OCI-LY7 (cell line): ENCODE measurements at regions not wholly inside any gene's neighbourhood (a gene's known extent, or its start where the extent isn't known, plus 50 kb on each side); places are given as distances from the start of the nearest gene placed in this dataset.

Experiments
- BruUV-seq: library from RNA; stranded (reverse); fragments of 400-500 nt; replicated peaks from 2 replicates; lab custom pipeline; 2021; lab: Mats Ljungman, UMichigan
- CTCF ChIA-PET: fragments of 300-600 bp; sonication (Branson Sonifier 250); formaldehyde crosslinking; loops from one replicate; lab custom pipeline; 2022; ENCODE audit warnings: antibody characterized with exemption; ENCODE audit not compliant: unreplicated experiment; lab: Charles Lee
- POLR2A ChIA-PET: fragments of 300-600 bp; sonication (Branson Sonifier 250); formaldehyde crosslinking; loops from one replicate; lab custom pipeline; 2022; ENCODE audit warnings: antibody characterized with exemption; lab: Charles Lee
- DNase-seq: peaks from one replicate; pipeline ENCODE4 v3.0.0-alpha.2; 2015; ENCODE audit warnings: low spot score
- H2AFZ ChIP-seq: fragments of 200-600 bp; sonication (generic), shearing (Covaris generic); 2 replicates; pipeline ENCODE4 v1.6.1; 2014; ENCODE audit warnings: mild to moderate bottlenecking, antibody characterized with exemption, low read length, moderate library complexity
- H3K27ac ChIP-seq: fragments of 200-600 bp; sonication (generic); 2 replicates; pipeline ENCODE4 v1.5.1; 2014; ENCODE audit warnings: mixed run types, low read depth, mild to moderate bottlenecking, moderate library complexity, low read length, inconsistent platforms; ENCODE audit not compliant: poor library complexity, severe bottlenecking
- H3K36me3 ChIP-seq: fragments of 200-600 bp; sonication (generic); 2 replicates; pipeline ENCODE4 v1.6.1; 2014; ENCODE audit warnings: mild to moderate bottlenecking, antibody characterized with exemption, low read length, moderate library complexity, mixed read lengths; ENCODE audit not compliant: insufficient read depth
- H3K4me1 ChIP-seq: fragments of 200-600 bp; sonication (generic); 2 replicates; pipeline ENCODE4 v1.5.1; 2014; ENCODE audit warnings: mild to moderate bottlenecking, low read length; ENCODE audit not compliant: insufficient read depth, poor library complexity, severe bottlenecking
- H3K4me2 ChIP-seq: fragments of 200-600 bp; sonication (generic); 2 replicates; pipeline ENCODE4 v1.6.1; 2014; ENCODE audit warnings: mild to moderate bottlenecking, low read length
- H3K4me3 ChIP-seq: fragments of 200-600 bp; sonication (generic); 2 replicates; pipeline ENCODE4 v1.5.1; 2014; ENCODE audit warnings: mild to moderate bottlenecking, low read depth, low read length; ENCODE audit not compliant: poor library complexity, severe bottlenecking
- H3K79me2 ChIP-seq: fragments of 200-600 bp; sonication (generic); 2 replicates; pipeline ENCODE4 v1.6.1; 2016; ENCODE audit warnings: low read depth, mild to moderate bottlenecking, low read length, moderate library complexity, mixed read lengths; ENCODE audit not compliant: insufficient read depth
- H3K9me2 ChIP-seq: fragments of 200-600 bp; sonication (generic); 2 replicates; pipeline ENCODE4 v1.6.1; 2016; ENCODE audit warnings: mild to moderate bottlenecking, low read length, mixed read lengths; ENCODE audit not compliant: insufficient read depth
- H3K9me3 ChIP-seq: fragments of 200-600 bp; sonication (generic); 2 replicates; pipeline ENCODE4 v1.6.1; 2014; ENCODE audit warnings: mild to moderate bottlenecking, mixed run types, low read length, mixed read lengths
- H4K20me1 ChIP-seq: fragments of 200-600 bp; sonication (generic); 2 replicates; pipeline ENCODE4 v1.6.1; 2014; ENCODE audit warnings: mild to moderate bottlenecking, antibody characterized with exemption, low read length, moderate library complexity, mixed read lengths; ENCODE audit not compliant: insufficient read depth
- EZH2phosphoT487 ChIP-seq: fragments of 200-600 bp; sonication (generic); IDR thresholded peaks from 2 replicates; pipeline ENCODE4 v1.6.1; 2018; ENCODE audit warnings: low read depth, borderline replicate concordance, mild to moderate bottlenecking, mixed run types, antibody characterized with exemption, low read length, moderate library complexity, mixed read lengths
- intact Hi-C: fragments of 100-400 bp; cut with micrococcal nuclease; formaldehyde crosslinking; loops from one replicate; pipeline ENCODE4 v1.10.0; 2022; ENCODE audit not compliant: unreplicated experiment
- TF ChIP-seq, protein P1 (sequence below): fragments of 200-600 bp; sonication (generic); conservative IDR thresholded peaks from 2 replicates; pipeline ENCODE4 v1.5.1; 2014; ENCODE audit warnings: mild to moderate bottlenecking, antibody characterized with exemption, low read length, moderate library complexity, mixed read lengths

DNA sequence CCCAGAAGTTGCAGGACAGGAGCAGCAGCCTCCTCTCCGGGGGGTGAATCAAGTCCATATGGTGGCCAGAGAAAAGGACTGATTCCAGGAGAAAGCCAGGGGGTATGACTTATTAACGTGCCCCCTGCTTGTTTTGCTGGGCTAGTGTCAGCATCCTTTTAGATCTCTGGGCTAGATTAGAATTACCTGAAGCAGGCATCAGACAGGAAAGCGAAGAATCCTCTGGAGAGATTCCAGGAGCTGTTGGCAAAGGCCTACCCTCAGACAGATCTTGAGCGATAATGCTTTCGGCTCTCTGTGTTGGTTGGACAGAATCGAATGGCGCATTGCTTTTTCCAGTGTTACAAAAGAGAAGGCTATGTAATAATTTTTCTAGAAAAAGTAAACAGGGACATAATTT lies 164.0 kb upstream of the GLI3 start:
- no peak overlapping the region for H3K4me3 ChIP-seq
- no peak overlapping the region for H3K27ac ChIP-seq
- intact Hi-C loops, result no loop called here
- no peaks in the 10 kb centered on the region for H4K20me1 ChIP-seq
- no peaks in the 10 kb centered on the region for H3K9me3 ChIP-seq
- no peaks in the 10 kb centered on the region for H3K9me2 ChIP-seq
- ChIA-PET POLR2A (no interaction called here), CTCF (no interaction called here)
- H2AFZ ChIP-seq, result no peak overlapping the region
- no peaks in the 10 kb centered on the region for H3K36me3 ChIP-seq
- H3K4me1 ChIP-seq, result no peaks in the 10 kb centered on the region
- no peak overlapping the region for H3K4me2 ChIP-seq
- DNase-seq, result no peak
- TF ChIP-seq, protein P1, sequence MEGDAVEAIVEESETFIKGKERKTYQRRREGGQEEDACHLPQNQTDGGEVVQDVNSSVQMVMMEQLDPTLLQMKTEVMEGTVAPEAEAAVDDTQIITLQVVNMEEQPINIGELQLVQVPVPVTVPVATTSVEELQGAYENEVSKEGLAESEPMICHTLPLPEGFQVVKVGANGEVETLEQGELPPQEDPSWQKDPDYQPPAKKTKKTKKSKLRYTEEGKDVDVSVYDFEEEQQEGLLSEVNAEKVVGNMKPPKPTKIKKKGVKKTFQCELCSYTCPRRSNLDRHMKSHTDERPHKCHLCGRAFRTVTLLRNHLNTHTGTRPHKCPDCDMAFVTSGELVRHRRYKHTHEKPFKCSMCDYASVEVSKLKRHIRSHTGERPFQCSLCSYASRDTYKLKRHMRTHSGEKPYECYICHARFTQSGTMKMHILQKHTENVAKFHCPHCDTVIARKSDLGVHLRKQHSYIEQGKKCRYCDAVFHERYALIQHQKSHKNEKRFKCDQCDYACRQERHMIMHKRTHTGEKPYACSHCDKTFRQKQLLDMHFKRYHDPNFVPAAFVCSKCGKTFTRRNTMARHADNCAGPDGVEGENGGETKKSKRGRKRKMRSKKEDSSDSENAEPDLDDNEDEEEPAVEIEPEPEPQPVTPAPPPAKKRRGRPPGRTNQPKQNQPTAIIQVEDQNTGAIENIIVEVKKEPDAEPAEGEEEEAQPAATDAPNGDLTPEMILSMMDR, result no peak
- no peak for TF ChIP-seq EZH2phosphoT487
- H3K79me2 ChIP-seq, result no peaks in the 10 kb centered on the region
- no TSS peak for BruUV-seq

DNA sequence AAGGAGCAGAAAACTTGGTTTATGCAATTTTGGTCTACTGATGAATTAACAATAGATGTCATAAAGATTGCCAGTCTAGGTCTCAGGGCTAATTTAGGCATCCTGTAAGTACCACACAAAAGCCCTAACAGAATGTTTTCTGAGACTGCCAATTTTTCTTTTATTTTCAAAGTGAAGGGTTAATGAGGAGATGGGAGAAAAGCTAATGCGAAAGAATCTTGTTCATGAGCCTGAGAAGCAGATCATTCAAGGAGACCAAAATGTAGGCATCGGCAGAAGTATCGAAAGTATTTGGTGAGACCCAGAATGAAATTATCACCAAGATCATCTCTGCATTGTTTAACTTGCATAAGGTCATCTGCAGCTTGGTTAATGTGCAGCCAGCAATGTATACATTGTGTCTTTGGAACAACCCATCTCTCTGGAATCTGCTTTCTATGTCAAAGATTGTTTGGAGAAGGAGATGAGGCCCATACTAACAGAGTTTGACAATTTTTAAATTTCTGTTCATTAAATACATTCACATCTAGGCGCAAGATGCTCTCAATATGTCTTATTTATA lies 163.3 kb upstream of the GLI3 start:
- Histone ChIP-seq H3K4me2 (no peak overlapping the region), H4K20me1 (no peaks in the 10 kb centered on the region), H3K9me2 (no peaks in the 10 kb centered on the region), H3K4me1 (no peaks in the 10 kb centered on the region), H3K27ac (no peak overlapping the region), H2AFZ (no peak overlapping the region), H3K79me2 (no peaks in the 10 kb centered on the region), H3K4me3 (no peak overlapping the region), H3K36me3 (no peaks in the 10 kb centered on the region), H3K9me3 (no peaks in the 10 kb centered on the region)
- POLR2A ChIA-PET, result no interaction called here
- BruUV-seq, result no TSS peak
- no peak for TF ChIP-seq EZH2phosphoT487
- TF ChIP-seq, protein P1, result no peak
- intact Hi-C loops, result no loop called here
- CTCF ChIA-PET, result no interaction called here
- DNase-seq, result no peak

DNA sequence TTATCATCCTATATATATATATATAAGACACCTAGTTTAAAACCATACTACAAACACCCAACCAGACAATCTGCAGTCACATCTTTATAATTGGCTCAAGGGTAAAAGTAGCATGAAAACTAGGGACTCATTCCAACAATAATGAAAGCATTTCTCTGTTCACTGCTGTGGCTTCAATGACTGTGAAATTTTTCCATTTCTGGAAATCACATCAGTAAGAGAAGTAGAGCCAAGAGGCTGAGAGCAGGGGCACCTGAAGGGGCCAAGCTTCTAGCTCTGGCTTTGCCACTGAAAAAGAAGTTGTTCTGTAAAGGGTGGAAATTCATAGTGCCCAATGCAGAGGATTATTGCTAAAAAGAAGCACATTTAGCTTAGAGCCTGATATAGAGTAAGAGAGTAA lies 158.6 kb upstream of the GLI3 start:
- no TSS peak for BruUV-seq
- H4K20me1 ChIP-seq, result no peaks in the 10 kb centered on the region
- TF ChIP-seq EZH2phosphoT487, result no peak
- TF ChIP-seq, protein P1, result no peak
- no peak overlapping the region for H3K4me2 ChIP-seq
- no peaks in the 10 kb centered on the region for H3K36me3 ChIP-seq
- intact Hi-C loops, result no loop called here
- H3K9me3 ChIP-seq, result no peaks in the 10 kb centered on the region
- H3K9me2 ChIP-seq, result no peaks in the 10 kb centered on the region
- H2AFZ ChIP-seq, result no peak overlapping the region
- H3K4me3 ChIP-seq, result no peak overlapping the region
- no peak for DNase-seq
- H3K27ac ChIP-seq, result no peak overlapping the region
- CTCF ChIA-PET, result no interaction called here
- POLR2A ChIA-PET, result interaction anchor here (0.5 kb wide), 1 partner anchor 695 kb away, joined by 3 read pairs; no protein-coding TSS in a partner anchor
- no peaks in the 10 kb centered on the region for H3K79me2 ChIP-seq
- no peaks in the 10 kb centered on the region for H3K4me1 ChIP-seq
